Astrocyte (in vitro differentiated cells and primary cell): ENCODE measurements at regions not wholly inside any gene's neighbourhood (a gene's known extent, or its start where the extent isn't known, plus 50 kb on each side); places are given as distances from the start of the nearest gene placed in this dataset.

Experiments used
- EZH2 ChIP-seq: IDR thresholded peaks from 2 replicates; pipeline ENCODE4 v1.6.1; 2012; ENCODE audit warnings: mild to moderate bottlenecking, low read length, inconsistent platforms; ENCODE audit not compliant: insufficient read depth
- TF ChIP-seq, protein P1 (sequence below): IDR thresholded peaks from 2 replicates; pipeline ENCODE4 v1.5.1; 2011; ENCODE audit warnings: low read depth, mild to moderate bottlenecking, inconsistent platforms, low read length, moderate library complexity; ENCODE audit not compliant: insufficient read depth

DNA sequence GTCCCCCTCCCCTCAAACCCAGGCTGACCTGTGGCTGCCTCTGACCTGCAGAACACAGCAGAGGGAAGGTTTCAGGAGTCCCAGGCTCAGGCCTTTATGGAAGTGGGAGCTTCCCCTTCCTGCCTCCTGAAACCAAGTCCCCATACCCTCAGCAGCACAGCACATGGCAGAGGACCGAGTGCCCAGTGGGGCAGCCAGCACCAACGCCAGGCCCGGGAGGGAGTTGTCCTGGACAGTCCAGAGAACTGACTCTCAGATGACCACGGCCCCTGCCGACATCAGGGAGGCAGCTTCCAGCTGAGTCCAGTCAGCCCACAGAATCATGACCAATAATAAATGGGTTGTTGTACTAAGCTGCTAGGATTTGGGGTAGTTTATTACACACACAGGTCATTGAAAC lies 79.6 kb upstream of the ERG start:
- TF ChIP-seq, protein P1, sequence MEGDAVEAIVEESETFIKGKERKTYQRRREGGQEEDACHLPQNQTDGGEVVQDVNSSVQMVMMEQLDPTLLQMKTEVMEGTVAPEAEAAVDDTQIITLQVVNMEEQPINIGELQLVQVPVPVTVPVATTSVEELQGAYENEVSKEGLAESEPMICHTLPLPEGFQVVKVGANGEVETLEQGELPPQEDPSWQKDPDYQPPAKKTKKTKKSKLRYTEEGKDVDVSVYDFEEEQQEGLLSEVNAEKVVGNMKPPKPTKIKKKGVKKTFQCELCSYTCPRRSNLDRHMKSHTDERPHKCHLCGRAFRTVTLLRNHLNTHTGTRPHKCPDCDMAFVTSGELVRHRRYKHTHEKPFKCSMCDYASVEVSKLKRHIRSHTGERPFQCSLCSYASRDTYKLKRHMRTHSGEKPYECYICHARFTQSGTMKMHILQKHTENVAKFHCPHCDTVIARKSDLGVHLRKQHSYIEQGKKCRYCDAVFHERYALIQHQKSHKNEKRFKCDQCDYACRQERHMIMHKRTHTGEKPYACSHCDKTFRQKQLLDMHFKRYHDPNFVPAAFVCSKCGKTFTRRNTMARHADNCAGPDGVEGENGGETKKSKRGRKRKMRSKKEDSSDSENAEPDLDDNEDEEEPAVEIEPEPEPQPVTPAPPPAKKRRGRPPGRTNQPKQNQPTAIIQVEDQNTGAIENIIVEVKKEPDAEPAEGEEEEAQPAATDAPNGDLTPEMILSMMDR = no peak
- TF ChIP-seq EZH2 = no peak
